GM12892 (cell line): ENCODE measurements at regions not wholly inside any gene's neighbourhood (a gene's known extent, or its start where the extent isn't known, plus 50 kb on each side); places are given as distances from the start of the nearest gene placed in this dataset.

Experiments used
- POLR2A ChIP-seq: IDR thresholded peaks from 2 replicates; pipeline ENCODE4 v1.6.1; 2011; ENCODE audit warnings: low read depth, low read length, control low read depth
- POLR2AphosphoS5 ChIP-seq: IDR thresholded peaks from 2 replicates; pipeline ENCODE4 v1.6.1; 2011; ENCODE audit warnings: low read depth, low read length, control low read depth

DNA sequence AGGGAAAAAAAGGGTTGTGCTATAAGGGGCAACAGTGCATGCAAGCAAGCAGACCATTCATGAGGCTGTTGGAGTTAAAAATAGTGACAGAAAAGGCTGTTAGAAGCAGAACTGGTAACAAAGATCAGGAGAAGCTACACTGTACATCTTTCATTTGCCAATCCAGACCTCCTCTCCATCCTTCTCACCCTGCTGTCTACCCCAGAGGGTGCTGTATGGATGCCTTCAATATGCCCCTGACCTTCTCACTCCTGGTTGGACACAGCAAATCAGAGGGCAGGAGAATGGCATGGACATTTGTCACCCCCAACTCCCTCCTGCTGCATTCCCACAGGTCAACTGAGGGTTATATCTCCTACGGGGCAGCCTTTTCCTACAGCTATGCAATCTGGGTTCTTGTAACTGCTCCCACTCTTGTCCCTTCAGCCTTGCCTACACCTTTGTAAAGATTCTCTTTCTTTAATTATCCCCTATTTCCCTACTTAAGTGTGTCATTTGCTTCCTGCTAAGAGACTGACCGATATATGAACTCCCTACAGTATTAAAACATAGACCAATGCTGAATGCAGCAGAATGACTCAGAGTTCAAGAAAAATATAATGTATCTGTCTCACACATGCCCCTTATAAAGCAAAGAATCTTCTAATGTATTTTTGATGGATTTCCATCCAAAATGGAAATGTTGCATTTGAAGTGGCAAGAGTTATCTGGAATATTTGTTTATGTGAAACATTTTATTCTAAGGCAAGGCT is 169.2 kb upstream of the NCKAP5 start:
- TF ChIP-seq POLR2A (no peak), POLR2AphosphoS5 (no peak)
